ENCODE measurements at regions not wholly inside any gene's neighbourhood (a gene's known extent, or its start where the extent isn't known, plus 50 kb on each side); places are given as distances from the start of the nearest gene placed in this dataset.
A peak's percentile ranks its signal among the peaks of the same experiment; 100 is the strongest.
"Not testable (repeated sequence)": the region's sequence is repeated elsewhere in the genome, so short reads cannot be mapped to it uniquely, and the experiment has no call there.

DNA sequence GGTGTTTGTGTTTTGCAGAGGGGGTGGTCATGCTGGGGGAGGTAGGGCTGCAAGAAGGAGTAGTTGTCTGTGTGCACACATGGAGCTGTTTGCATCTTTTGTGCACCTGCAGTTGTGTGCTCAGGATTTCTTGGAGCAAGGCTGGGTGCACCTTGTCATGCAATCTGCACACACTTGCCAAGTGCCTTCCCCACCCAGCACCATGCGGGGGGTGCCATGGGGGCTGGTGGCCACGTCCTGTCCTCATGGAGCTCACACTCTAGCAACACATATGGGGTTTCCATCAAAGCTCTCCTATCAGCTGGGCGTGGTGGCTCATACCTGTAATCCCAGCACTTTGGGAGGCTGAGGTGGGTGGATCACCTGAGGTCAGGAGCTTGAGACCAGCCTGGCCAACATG is 111.6 kb downstream of the CRLF3 start:
- DNase-seq (ENCODE audit: low spot score) = not testable (repeated sequence)

DNA sequence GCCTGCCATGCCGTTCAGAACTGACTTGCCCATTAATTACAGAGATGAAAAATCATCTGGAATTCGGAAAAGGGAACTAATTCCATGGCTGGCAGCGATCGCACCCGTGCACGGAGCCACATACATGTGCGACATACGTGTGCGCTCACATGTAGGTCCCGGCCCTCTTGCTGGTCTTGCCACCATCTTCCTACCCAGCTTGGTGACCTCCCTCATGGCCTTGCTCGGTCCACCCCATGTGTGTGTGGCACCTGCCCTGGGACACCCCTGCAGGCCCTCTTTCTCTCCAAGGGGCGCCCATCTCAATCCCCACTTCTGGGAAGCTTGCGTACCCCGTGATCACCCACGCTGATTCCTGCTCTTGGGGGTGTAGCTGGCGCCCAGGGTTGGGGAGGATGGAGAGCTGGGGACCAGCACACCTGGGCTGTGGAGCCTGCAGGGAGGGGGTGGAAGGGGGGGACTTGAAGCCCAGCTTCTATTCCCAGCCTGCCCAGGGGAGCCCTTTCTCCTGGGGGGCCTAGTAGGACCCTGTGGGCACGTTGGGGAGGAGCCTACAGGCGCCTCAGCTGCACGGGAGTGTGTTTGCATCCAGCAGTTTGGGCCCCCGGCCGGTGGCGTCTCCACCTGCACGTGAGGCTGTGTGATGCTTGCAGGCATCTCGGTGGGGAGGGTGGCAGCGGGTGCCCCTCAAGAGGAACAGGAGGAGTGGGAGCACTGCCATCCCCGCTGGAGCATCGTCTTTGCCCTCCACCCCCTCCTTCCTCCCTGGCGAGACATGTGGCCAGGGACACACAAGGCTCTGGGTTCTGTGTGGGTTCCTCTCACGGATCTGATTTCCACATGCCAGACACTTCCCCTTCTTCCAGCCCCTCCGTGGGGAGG is 112.6 kb downstream of the CRLF3 start:
- not testable (repeated sequence) for DNase-seq (ENCODE audit: low spot score)

DNA sequence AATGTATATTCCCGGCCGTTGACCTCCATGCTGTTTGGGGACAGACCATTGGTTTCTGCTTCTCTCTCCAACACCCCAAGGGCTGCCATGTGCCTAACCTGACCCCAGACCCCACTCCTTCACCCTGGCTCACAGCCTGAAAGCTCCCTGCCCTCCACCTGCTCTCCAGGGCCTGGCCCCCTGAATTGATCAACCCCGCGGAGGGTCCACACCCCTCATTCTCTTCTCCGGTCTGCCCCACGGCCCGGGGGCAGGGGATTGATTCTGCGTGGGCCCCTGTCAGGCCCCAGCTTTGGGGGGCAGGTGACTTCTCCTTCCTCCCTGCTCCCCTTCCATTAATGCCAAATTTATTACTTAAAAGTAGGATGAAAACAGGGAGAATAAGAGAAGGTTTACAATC is 113.3 kb downstream of the CRLF3 start:
- DNase-seq (ENCODE audit: low spot score) = not testable (repeated sequence)

GRCh38 chr17:30710276-30711088 is 114.0 kb downstream of the CRLF3 start:
- DNase-seq (ENCODE audit: low spot score) = not testable (repeated sequence)

- DNase-seq (ENCODE audit: low spot score) = not testable (repeated sequence)
Measured at GRCh38 chr17:30709561-30710275, 114.8 kb downstream of the CRLF3 start.

DNA sequence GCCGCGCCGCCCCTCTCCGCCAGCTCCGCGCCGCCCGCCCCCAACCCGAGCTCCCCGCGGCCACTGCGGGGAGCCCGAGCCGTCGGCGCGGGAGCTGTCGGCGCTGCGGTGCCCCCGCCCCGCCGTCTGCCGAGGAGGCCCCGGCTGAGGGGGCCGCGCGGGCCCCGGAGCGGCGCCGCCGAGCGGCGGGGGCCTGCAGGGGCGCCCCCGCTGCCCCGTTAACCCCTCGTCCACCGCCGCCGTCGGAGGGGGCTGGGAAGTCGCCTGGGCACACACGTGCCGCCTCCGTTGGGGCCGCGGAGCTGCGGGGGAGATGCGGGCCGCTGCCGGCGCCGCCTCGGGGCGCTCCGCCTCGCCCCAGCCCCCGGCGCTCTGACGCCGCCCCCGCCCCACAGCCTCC is 115.4 kb downstream of the CRLF3 start:
- not testable (repeated sequence) for DNase-seq (ENCODE audit: low spot score)

DNA sequence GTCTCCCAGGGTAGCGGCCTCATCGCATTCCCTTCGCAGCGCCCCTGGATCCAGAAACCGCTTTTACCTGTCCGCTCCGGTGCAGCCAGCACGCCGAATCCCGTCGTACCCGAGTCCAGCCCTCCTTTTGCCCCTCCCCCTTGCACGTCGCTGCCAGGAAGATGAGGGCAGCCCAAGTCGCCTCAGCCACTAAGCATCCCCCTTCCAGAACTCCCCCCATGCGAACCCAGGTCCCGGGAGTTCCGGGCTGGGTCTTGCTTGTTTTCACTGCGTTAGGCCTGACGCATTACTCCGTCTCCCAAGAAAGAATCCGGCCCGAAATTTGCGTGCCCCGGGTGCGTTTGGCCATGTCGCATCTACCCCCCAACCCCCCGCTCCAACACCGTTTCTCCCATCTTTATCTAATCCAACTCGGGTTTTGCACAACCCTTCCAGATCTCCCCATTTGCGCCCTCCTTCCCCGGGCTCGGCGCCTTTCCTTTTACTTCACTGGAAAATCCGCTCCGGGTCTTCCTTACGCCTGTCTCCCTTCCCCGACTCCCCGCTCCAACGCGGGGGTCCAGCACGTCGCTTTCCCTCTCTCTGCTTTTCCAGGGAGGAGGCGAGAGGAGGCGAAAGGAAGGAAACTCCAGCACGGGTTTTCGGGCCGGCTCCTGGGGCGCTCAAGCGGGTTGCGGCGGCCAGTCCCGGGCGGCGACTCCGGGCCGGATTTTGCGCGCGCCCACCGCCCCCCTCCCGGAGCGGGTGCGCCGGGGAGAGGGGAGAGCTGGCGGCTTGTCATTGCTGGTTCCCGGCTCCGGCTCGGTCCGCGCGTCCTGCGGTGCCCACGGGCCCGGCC is 116.0 kb downstream of the CRLF3 start:
- peak; percentile 62 for DNase-seq (ENCODE audit: low spot score)

GRCh38 chr17:30707724-30708240 is 116.7 kb downstream of the CRLF3 start:
- DNase-seq (ENCODE audit: low spot score) = peak; percentile 44

DNA sequence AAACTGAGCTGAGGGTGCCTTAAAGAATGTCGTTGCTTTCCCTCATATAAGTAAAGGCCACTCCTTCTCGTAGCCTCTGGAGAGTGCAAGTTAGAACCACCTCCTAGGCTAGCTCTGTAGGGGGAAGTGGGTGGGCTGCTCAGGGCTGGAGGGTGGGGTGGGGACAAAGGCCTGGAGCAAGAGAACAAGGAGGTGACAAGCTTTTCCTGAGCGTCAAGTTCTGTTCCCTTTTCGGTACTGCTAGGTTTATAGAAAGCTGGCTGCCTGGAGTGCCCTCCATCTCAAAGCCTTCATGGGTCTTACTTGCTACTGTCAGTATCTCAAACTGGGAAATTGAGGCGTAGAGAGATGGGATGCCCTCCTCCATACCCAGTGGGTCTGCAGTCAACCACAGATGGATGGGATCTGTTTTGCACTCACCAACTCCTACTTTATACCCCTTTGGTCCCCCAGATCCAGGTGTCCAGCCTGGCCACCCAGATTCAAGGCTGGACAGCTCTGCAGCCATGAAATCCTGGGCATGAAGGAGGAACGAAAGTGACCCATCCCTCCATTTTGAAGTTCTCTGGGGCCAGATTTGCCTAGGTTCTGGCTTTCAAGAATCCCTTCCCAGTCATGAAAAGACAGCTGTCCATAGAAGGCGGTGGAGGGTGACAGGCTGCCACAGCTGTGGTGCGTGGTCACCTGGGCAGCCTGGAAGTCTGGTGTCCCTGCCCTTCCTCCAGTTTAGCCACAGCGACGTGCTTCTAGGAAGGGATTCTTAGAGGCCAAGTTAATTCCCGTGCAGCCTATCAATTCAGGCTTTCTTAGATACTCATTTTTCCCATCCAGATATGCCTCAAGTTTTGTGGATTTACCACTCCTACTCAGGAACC is 117.8 kb downstream of the CRLF3 start:
- not testable (repeated sequence) for DNase-seq (ENCODE audit: low spot score)

GRCh38 chr17:30706004-30706403 is 118.5 kb downstream of the CRLF3 start:
- DNase-seq (ENCODE audit: low spot score) = not testable (repeated sequence)

DNA sequence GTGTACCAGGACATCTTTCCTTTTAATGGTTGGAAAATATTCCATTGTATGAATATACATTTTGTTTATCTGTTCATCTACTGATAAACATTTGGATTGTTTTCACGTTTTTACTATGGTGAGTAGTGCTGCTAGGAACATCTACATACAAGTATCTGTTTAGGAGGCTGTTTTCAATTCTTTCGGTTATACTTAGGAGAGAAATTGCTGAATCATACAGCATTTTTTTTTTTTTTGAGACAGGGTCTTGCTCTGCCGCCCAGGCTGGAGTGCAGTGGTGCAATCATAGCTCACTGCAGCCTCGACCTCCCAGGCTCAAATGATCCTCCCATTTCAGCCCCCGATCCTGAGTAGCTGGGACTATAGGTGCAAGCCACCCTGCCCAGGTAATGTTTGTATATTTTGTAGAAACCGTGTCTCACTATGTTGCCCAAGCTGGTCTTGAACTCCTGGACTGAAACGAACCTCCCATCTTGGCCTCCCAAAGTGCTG is 122.9 kb downstream of the CRLF3 start:
- no peak for DNase-seq (ENCODE audit: low spot score)

DNA sequence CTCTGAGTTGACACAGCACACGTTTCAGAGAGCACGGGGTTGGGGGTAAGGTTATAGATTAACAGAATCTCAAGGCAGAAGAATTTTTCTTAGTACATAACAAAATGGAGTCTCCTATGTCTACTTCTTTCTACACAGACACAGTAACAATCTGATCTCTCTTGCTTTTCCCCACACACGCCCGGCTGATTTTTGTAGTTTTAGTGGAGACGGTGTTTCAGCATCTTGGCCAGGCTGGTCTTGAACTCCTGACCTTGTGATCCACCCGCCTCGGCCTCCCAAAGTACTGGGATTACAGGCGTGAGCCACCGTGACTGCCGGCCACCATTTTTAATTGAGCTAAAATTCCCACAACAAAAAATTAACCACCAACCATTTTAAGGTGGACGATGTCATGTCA is 123.7 kb downstream of the CRLF3 start:
- not testable (repeated sequence) for DNase-seq (ENCODE audit: low spot score)

- peak; percentile 57 for DNase-seq (ENCODE audit: low spot score)
Measured at GRCh38 chr17:30697619-30698460, 126.7 kb downstream of the CRLF3 start.

DNA sequence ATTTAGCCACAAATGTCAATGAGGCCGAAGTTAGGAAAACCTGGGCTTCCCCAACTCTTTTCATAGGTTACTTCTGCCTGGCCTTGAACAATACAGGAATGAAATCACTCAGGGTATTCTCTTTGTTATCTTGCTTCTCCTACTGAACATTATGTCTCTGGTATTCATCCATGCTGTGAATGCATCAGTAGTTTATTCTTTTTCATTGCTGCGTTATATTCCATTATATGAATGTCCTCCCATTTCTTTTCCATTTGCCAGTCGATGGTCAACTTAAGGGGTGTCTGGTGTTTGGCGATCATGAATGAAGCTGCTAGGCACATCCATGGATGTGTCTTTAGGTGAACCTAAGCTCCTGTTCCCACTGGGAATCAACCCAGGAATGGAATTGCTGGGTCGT is 128.3 kb downstream of the CRLF3 start:
- DNase-seq (ENCODE audit: low spot score) = no peak

DNA sequence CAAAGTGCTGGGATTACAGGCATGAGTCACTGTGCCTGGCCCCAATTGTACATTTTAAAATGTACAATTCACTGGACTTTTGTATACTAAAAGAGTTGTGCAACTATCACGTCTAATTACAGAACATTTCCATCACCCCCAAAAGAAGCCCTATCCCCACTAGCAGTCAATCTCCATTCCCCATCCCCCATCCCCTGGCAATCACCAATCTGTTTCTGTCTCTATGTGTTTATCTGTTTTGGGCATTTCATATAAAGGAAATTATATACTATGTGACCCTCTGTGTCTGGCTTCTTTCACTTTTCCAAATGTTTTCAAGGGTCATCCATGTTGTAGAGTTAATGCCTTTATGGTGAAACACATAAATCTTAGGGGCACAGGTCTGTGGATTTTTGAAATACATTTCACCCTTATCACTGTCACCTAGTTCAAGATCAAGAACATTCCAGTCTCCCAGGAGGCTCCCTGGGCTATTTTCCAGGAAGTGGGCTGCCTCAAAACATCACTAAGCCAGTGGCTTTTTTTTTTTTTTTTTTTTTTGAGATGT is 129.2 kb downstream of the CRLF3 start:
- DNase-seq (ENCODE audit: low spot score) = not testable (repeated sequence)

- not testable (repeated sequence) for DNase-seq (ENCODE audit: low spot score)
Measured at GRCh38 chr17:30693772-30694171, 130.7 kb downstream of the CRLF3 start.

GRCh38 chr17:30689266-30690000 is 135.1 kb downstream of the CRLF3 start:
- not testable (repeated sequence) for DNase-seq (ENCODE audit: low spot score)
